RKO (cell line): ENCODE measurements at regions not wholly inside any gene's neighbourhood (a gene's known extent, or its start where the extent isn't known, plus 50 kb on each side); places are given as distances from the start of the nearest gene placed in this dataset.
A peak's percentile ranks its signal among the peaks of the same experiment; 100 is the strongest.

ENCODE experiments used
- DNase-seq: peaks from one replicate; pipeline ENCODE4 v3.0.0-alpha.2; 2016; ENCODE audit warnings: low spot score

- DNase-seq: no peak
Measured at GRCh38 chr1:25103164-25103795, 129.0 kb downstream of the SYF2 start.

DNA sequence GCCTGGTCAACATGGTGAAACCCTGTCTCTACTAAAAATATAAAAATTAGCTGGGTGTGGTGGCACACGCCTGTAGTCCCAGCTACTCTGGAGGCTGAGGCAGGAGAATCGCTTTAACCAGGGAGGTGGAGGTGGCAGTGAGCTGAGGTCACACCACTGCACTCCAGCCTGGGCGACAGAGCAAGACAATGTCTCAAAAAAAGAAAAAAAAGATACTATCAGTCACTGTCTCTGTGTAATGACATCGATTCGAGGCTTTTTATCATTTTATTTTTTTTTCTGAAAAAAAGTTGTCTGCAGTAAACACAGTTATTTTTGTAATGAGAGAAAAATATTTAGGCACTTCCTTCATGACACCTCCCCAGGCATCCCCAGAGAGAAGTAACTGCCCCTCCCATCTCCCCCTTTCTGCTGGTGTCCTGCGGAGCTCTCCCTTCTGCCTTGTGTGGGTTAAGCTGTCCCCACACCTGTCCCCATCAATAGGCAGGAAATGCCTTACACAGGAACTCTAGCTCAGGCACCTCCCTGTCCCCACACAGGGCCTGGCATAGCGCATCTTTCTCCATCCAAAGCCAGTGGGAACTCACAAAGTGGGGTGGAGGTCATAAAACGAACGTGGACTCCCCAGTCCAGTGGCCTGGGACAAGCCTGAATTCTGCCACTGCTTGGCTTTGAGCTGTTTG, 132.0 kb downstream of the SYF2 start:
- DNase-seq: no peak

DNA sequence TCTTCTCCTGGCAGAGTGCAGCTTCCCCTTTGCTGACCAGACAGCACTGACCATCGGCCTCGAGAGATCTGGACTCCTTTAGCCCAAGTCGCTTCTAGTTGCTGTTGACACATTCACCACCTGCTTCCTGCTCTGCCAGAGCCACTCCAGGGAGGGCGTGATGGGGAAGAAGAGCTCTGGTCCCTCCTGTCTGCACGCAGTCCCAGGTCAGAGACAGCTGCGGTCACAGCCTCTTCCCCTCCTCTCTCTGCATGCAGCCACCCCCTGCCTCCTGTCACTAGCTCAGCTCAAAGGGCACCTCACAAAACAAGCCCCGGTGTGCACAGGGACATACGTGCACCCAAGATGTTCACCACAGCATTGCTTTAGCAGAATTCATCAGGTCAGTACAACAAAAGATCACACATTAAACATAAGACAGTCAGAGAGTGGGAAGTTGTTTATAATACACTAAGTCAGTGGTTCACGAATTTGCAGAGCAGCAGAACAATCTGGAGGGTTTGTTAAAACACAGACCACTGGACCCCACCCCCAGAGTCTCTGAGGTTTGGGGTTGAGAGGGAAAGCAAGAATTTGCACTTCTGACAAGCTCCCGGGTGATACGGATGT, 132.9 kb downstream of the SYF2 start:
- DNase-seq: no peak

- no peak for DNase-seq
Measured at GRCh38 chr1:25098717-25099116, 133.6 kb downstream of the SYF2 start.

DNA sequence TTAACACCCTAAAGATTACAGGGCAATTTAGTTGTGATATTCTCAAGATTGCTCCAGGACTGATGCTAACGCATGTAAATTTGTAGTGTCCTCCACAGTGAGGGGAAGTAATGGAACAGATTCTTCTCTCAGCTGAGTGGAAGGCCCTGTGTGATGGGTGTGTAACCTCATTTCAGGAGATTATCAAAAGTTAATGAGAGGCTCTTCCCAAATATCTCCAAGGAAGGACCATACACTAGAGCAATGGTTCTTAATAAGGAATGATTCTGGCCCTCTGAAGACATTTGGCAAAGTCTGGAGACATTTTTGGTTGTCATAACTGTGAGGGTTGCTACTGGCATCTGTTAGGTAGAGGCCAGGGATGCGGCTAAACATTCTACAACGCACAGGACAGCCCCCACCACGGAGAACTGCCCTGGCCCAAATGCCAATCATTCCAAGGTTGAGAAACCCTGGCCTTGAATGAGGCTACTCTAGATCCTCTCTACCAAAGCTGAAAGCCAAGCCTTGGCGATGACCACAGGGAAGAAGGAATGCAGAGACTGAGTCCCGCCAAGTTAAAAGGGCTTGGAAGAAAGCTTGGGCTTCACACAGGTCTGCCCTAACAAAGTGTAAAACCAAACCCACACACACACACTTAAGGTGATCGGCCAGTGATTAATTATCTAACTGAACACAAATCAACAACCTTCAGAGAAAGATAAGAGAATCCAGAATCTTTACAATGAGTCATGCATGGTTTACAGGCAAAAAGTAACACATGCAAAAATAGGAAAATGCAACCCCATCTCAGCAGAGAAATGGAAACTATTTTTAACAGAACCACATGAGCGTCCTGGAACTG, 135.8 kb downstream of the SYF2 start:
- no peak for DNase-seq

- DNase-seq: no peak
Measured at GRCh38 chr1:25095635-25096200, 136.6 kb downstream of the SYF2 start.

DNA sequence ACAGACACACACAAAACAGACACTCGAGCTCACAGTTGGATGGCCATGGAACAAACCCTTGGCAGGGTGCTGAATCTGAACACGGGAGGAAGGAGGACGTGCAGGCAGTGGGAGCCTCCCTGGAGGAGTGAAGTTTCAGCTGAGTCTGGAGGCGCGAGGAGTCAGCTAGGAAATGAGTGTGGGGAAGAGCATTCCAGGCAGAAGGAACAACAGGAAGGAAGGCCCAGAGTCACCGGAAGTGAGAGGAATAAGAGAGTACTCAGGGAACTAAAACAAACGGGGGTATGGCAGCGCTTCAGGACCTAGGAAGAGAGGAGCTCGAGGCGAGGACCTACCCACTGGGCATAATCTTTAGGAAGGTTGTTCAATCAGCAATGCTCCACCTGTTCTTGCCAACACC, 137.3 kb downstream of the SYF2 start:
- DNase-seq: no peak

DNA sequence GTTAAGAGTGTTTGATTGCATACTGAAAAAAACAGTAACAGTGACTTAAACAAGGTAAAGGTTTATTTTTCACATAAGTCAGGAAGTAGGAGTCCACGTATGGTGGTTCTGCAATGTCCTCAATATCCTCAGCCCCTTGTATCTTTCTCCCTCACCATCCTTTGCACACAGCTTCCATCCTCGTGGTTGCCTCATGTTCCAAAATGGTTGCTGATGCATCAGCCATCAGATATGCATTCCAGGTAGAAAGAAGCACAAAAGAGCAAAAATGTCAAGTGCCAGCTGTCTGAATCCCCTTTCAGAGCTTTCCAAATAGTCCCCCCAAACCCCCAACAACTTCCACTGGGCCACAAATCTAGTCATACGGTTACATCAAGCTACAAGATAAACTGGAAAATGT, 138.1 kb downstream of the SYF2 start:
- no peak for DNase-seq

DNA sequence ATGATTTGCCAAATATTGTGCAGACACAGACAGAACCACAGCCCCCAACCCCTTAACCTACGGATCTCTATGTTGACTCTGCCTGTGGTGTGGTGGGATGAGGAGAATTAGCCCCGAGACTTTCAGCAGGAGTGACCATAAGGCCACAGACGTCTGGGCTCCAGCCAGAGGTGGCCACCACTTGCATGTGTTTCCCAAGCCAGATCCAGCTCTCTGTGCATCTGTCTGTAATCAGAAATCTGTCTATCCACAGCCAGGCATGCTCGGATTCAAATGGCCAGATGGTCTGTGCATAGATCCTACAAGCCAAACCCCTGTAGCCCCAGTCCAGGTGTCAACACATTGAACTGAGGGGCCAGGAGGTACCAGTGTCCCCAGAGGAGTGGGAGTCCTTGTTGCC, 140.6 kb downstream of the SYF2 start:
- DNase-seq: no peak

DNA sequence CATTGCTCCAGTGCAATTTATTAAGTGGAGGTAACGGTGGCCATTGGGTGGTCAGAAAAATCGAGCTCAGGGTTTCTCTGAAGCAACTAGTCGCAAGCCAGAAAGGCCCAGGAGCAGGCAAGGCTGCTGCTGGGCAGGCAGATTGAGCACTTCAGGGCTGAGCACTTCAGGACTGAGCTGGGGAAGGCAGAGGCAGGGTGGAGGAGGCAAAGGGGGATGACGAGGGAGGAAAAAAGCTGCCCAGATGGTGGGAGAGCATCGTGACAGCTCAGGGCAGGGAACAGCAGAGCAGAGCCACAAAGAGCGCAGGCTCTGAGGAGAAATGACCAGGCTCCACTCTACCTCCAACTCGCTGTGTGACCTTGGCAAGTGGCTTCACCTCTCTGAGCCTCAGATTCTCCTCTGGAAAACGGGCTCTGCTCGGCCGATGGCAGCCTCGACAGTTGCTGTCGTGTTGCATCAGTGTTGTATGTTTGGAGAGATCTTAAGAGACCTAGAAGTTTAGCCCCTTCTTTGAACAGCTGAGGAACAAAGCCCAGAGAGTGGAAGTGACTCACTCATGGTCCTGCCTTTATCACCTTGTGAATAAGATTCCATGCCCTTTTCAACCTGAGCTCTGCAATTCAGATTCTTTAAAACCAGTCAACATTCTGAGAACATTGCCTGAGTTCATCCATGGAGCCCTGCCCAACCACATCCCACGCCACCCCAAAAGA, 141.4 kb downstream of the SYF2 start:
- no peak for DNase-seq

DNA sequence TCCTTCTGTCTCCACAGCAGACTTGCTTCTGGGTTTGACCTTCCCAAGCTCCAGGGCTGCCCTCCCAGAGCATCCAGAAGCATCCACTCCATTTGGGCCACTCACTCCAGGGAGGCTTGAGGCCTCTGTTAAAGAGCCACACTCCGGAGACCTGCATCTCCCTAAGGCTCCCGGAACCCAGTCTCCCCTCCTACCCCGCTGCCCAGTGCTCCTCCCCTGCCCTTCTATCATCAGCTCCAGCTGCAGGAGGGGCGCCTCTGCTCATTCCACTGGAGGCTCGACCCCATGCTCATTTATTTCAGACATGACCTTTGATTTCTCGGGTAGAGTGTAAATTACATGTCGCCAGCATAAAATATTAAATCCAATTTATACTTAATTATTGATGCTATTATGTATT, 142.5 kb downstream of the SYF2 start:
- no peak for DNase-seq

GRCh38 chr1:25088946-25089345, 143.4 kb downstream of the SYF2 start:
- no peak for DNase-seq

GRCh38 chr1:25088180-25088701, 144.1 kb downstream of the SYF2 start:
- DNase-seq: no peak

DNA sequence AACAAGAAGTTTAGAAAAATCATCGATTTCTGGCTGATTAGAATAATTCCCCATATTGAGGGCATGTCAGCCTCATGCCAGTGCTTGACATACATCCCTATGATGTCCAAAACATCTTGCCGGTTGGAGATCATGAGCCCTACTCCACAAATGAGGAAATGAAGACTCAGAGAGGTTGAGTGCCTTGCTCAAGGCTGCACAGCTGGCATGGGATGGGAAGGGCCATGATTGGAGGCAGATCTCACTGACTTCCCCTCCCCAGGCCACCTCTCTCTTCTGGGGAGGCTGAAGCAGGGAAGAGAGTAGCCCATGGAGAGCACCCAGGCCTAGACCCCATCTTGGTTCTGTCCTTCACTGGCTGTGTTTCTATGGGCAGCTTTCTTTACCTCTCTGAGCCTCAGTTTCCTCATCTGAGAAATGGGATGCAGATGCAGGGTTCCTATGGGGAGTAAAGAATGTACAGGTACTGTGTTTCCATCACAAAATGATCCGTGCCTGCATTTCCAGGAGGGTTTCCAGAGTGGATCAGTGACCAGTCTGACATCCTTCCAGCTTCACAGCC, 145.7 kb downstream of the SYF2 start:
- DNase-seq: no peak

GRCh38 chr1:25084407-25084806, 147.9 kb downstream of the SYF2 start:
- no peak for DNase-seq

- DNase-seq: no peak
Measured at GRCh38 chr1:25083481-25084345, 148.6 kb downstream of the SYF2 start.

DNA sequence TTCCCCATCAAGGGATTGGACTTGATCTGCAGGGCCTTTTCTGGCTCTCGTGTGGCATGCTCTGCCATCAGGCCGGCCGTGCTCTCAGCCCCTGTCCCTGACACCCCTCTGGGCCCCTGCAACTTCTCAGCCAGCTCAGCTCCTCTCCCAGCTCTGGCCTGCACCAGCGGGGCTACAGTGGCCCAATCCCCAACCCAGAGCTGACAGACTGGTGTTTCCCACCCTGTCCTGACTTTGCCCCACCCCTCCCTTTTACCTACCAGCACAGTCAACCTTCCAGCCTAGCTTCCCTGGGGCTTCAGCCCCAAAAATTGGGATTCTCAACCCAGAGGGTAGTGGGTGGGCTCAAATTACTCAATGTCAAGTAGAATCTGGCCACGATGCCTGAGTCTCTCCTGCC, 149.3 kb downstream of the SYF2 start:
- DNase-seq: no peak

- DNase-seq: peak; percentile 16
Measured at GRCh38 chr1:25082216-25082899, 149.9 kb downstream of the SYF2 start.

DNA sequence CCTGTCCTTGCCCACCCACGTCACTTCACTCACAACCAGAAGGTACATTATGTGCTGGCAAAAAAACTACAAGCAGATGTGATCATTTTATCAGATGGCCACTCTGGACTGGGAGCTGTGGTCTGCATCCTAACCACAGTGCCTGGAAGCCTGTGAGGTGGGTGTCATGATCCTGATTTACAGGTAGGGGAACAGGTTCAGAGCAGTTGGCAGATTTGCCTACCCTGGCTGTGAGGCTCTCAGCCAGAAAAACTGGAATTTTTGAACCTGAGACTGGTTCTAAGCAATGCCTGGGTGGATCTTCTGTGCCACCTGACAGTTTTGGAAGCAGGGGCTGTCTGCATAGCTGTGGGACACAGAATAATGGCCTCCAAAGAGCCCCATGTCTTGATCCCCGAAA, 150.8 kb downstream of the SYF2 start:
- DNase-seq: no peak
